Stimulated activated naive CD8-positive, alpha-beta T cell treated with anti-CD3 and anti-CD28 coated beads, Interleukin-15, Interleukin-2, amounts not matched to agents 100 ng/mL and 50 ng/mL, for 24 hours (primary cell): ENCODE measurements at regions not wholly inside any gene's neighbourhood (a gene's known extent, or its start where the extent isn't known, plus 50 kb on each side); places are given as distances from the start of the nearest gene placed in this dataset.
"Not testable (repeated sequence)": the region's sequence is repeated elsewhere in the genome, so short reads cannot be mapped to it uniquely, and the experiment has no call there.

Experiments
- H3K27ac Mint-ChIP-seq: one replicate; pipeline ENCODE4 v1.8.0; 2021; ENCODE audit warnings: mild to moderate bottlenecking, mixed read lengths
- H3K27me3 Mint-ChIP-seq: one replicate; pipeline ENCODE4 v1.8.0; 2021; ENCODE audit warnings: mixed read lengths
- H3K36me3 Mint-ChIP-seq: one replicate; pipeline ENCODE4 v1.8.0; 2021; ENCODE audit warnings: low read depth, mixed read lengths
- H3K4me1 Mint-ChIP-seq: one replicate; pipeline ENCODE4 v1.8.0; 2021; ENCODE audit warnings: low read depth, mixed read lengths
- H3K4me3 Mint-ChIP-seq: one replicate; pipeline ENCODE4 v1.8.0; 2021; ENCODE audit warnings: mild to moderate bottlenecking, mixed read lengths
- H3K9me3 Mint-ChIP-seq: one replicate; pipeline ENCODE4 v1.8.0; 2021; ENCODE audit warnings: mixed read lengths

DNA sequence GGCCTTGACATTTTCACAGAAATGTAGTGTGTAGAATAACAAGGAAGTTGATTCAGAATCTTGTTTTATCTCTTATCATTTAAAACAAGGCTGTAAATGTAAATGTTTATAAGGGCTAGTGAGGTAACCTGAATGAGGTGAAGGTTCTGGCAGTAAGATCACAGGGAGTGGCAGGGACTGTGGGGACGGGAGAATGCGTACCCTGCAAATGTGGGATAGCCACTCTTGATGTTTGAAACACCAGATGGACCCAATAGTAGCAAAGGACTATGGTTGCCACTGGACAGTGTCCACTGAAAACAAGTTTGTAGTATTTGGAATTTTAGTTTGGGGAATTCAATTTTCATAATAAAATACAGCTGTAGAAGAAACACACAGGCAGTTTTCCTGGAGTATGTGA is 155.3 kb downstream of the FHIP1A start:
- Mint-ChIP-seq H3K27ac (no peak overlapping the region), H3K4me1 (peaks cover 4% of the 10 kb centered on the region), H3K27me3 (peaks cover 59% of the 10 kb centered on the region), H3K36me3 (no peaks in the 10 kb centered on the region), H3K9me3 (no peaks in the 10 kb centered on the region), H3K4me3 (no peak overlapping the region)

DNA sequence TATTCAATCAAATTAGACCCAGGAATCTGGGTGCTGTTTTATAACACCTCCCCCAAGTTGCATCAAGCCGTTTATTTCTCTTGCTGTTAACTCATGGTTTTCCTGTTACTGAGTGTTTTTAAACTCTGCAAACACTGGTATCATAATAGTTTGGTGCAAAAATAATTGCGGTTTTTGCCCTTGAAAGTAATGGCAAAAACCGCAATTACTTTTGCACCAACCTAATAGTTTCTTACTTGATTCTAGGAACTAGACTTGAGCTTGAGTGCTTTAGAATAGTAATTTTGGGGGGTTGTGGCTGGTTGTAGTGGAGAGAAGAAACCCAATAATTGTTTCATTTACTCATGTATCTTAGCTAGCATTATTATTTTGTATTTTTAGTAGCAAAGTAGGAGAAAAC is 156.6 kb downstream of the FHIP1A start:
- Mint-ChIP-seq H3K36me3 (no peaks in the 10 kb centered on the region), H3K27me3 (peaks cover 50% of the 10 kb centered on the region), H3K4me3 (no peak overlapping the region), H3K27ac (no peak overlapping the region), H3K9me3 (no peaks in the 10 kb centered on the region), H3K4me1 (peaks cover 4% of the 10 kb centered on the region)

DNA sequence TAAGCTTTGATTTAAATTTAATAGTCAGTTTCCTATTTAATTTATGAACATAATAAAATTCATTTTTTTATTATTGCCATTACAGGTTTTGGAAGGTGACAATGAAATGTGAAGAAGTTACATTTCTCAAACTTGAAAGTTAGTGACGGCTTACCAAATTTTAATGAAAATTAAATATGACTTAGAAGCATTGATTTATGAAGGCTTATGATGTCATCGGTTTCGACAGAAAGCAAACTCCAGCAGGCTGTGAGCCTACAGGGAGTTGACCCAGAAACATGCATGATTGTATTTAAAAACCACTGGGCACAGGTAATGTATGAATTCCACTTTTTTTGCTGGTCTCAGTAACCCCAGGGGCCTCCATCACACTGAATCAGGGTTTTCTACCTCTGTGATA is 157.1 kb downstream of the FHIP1A start:
- H3K4me3 Mint-ChIP-seq, result no peak overlapping the region

DNA sequence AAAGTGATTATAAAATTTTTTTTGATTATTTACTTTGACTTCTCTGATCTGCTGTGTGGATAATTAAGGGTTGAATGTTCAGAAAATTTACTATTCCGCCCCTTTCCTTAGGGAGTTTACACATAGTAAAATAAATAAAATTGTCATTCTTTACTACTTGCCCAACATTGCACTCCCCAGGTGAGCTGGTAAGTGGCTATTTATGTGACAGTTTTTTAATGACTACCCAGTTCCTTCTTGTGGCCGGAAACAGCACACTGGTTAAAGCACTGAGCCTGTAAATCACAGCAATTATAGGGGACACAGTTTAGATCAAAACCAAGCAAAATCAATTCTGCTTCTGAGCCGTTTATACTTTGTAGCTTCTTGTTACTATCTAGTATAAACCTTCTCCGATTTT is 158.1 kb downstream of the FHIP1A start:
- Mint-ChIP-seq H3K36me3 (no peaks in the 10 kb centered on the region), H3K27ac (no peak overlapping the region), H3K4me1 (peaks cover 4% of the 10 kb centered on the region), H3K4me3 (no peak overlapping the region), H3K27me3 (peaks cover 40% of the 10 kb centered on the region), H3K9me3 (no peaks in the 10 kb centered on the region)

More for the DNA sequence above, 157.1 kb downstream of the FHIP1A start:
- Mint-ChIP-seq H3K27ac (no peak overlapping the region), H3K27me3 (peaks cover 48% of the 10 kb centered on the region), H3K36me3 (no peaks in the 10 kb centered on the region), H3K4me1 (peaks cover 4% of the 10 kb centered on the region), H3K9me3 (no peaks in the 10 kb centered on the region)

DNA sequence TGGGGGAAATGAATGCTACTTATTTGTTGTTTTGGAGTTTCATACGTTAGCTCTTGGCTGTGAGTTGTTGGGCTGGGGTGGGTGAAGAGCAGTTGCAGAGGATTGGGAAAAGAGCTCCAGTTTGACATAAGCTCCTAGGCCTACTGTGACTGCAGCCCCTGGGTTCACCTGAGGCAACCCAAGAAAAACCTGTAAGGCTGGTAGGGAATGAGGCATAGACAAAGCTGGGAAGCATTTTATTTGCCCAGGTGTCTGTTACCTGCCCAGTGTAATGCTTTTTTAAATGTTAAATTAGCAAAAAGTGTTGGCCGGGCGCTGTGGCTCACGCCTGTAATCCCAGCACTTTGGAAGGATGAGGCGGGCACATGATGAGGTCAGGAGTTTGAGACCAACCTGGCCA is 160.0 kb downstream of the FHIP1A start:
- Mint-ChIP-seq H3K9me3 (no peaks in the 10 kb centered on the region), H3K4me3 (no peak overlapping the region), H3K27me3 (peaks cover 27% of the 10 kb centered on the region), H3K36me3 (no peaks in the 10 kb centered on the region), H3K4me1 (no peaks in the 10 kb centered on the region), H3K27ac (no peak overlapping the region)

DNA sequence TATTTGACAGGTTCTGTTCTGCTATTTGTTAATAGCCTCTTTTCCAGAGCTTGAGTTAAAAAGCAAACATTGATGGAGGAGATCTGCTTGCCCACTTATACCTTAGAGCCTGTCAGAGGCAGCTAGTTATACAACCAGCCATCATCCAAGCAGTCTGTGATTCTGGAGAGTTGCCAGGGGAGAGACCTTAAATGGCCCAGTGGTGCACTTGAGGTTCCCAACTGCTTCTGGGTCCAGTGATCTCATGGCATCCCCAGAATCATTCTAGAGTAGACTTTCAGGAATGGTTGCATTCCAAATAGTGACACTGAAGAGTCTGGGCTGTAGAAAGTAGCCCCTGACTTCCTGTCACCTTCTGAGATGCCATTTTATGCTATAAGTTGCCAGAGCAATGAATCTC is 160.7 kb downstream of the FHIP1A start:
- peaks cover 24% of the 10 kb centered on the region for H3K27me3 Mint-ChIP-seq
- no peak overlapping the region for H3K4me3 Mint-ChIP-seq
- H3K27ac Mint-ChIP-seq, result no peak overlapping the region

DNA sequence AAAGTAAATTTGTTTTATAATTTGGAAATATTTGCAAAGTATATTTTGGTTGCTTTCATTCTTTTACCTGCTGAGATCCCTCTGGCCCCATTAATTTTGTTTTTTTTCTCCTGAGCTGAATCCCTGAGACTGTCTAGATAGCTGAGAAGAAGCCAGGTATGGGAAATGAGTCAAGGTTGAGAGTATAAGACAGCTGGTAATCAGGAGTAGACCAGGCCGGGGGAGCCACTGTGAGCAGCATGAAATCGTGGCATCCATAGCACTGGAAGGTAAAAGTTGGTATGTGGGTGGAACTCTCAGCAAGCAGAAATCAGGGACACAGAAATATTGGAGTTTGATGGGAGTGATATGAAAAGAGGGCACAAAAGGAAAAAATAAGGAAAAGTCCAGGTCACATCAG is 164.5 kb downstream of the FHIP1A start:
- peaks cover 14% of the 10 kb centered on the region for H3K27me3 Mint-ChIP-seq
- H3K4me3 Mint-ChIP-seq, result no peak overlapping the region
- no peak overlapping the region for H3K27ac Mint-ChIP-seq
- no peaks in the 10 kb centered on the region for H3K4me1 Mint-ChIP-seq
- no peaks in the 10 kb centered on the region for H3K36me3 Mint-ChIP-seq
- no peaks in the 10 kb centered on the region for H3K9me3 Mint-ChIP-seq

More for the DNA sequence above, 160.7 kb downstream of the FHIP1A start:
- Mint-ChIP-seq H3K9me3 (no peaks in the 10 kb centered on the region), H3K4me1 (no peaks in the 10 kb centered on the region), H3K36me3 (no peaks in the 10 kb centered on the region)

DNA sequence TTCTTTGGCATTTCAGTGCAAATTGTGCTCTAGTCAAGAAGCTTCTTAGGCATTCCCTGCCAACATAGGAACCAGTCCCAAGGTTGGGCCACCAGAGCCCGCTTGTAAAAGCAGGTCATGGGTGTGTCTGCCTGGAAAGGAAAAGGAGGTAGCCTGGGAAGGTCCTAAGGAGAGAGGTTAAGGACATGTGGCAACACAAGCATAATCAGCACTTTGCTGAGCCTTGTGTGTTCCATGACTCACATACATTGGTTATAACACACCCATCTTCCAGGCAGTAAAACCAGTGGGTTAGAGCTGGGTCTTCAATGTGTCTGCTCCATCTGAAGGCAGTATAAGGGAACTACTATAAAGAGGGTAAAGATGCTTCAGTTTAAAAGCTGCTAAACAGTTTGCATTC is 165.0 kb downstream of the FHIP1A start:
- Mint-ChIP-seq H3K4me1 (no peaks in the 10 kb centered on the region), H3K9me3 (no peaks in the 10 kb centered on the region), H3K27ac (no peak overlapping the region), H3K27me3 (peaks cover 9% of the 10 kb centered on the region), H3K4me3 (no peak overlapping the region), H3K36me3 (no peaks in the 10 kb centered on the region)

DNA sequence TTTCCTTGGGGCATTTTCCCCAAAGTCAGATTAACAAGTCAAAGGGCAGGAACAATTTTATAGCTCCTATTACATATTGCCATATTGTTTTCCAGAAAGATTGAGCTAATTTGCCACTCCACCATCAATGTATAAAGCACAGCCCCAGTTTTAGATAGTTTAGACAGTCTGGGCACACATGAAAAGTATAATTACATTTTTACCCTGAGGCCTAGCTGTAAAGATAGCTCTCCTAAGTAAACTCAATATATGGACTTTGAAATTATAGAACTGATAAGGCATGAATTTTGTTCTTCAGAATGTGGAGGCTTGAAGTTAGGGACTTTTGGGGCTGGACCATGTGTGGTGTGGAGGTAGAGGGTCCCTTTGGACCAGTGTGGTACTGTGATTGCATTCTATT is 166.0 kb downstream of the FHIP1A start:
- Mint-ChIP-seq H3K27me3 (peaks cover 9% of the 10 kb centered on the region), H3K4me3 (no peak overlapping the region), H3K27ac (no peak overlapping the region), H3K4me1 (no peaks in the 10 kb centered on the region), H3K9me3 (no peaks in the 10 kb centered on the region), H3K36me3 (no peaks in the 10 kb centered on the region)

DNA sequence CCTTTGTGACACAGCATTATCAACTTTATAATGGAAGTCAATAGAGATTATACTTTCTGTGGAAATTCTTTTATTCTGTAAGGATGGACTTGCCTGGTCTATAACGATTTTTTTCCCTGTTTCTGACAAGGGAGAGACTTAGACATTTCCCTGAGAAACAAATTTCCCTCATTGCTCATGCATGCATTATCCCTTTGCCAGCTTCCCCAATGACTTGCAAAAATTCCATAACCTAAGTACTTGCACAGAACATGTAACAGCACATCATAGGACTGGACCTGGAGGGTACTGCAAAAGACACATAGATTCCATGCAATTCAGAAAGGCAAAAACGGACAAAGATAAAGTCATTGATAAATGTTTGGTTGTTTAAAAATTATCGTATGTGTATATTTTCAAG is 166.7 kb downstream of the FHIP1A start:
- Mint-ChIP-seq H3K27me3 (peaks cover 9% of the 10 kb centered on the region), H3K4me3 (no peak overlapping the region), H3K9me3 (no peaks in the 10 kb centered on the region), H3K4me1 (no peaks in the 10 kb centered on the region), H3K27ac (no peak overlapping the region), H3K36me3 (no peaks in the 10 kb centered on the region)

DNA sequence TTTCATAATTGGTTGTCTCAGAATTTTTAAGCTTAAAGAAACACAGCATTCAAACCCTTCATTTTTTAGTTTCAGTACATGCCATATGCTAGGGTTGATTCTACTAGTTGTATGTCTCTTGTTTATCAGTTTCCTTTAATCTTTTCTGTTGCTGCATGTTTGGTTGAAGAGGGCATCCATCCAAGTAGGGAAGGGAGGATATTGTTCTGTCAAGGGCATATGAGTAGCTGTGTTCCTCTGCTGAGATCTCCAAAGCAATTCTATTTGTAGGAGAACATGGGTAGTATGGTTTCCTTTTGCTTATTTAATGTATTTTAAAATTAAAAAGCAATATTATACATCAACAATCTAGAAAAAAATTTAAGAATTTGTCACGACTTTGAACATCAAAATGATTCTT is 167.7 kb downstream of the FHIP1A start:
- no peak overlapping the region for H3K4me3 Mint-ChIP-seq
- no peak overlapping the region for H3K27ac Mint-ChIP-seq
- no peaks in the 10 kb centered on the region for H3K36me3 Mint-ChIP-seq
- H3K27me3 Mint-ChIP-seq, result peaks cover 9% of the 10 kb centered on the region
- no peaks in the 10 kb centered on the region for H3K9me3 Mint-ChIP-seq
- H3K4me1 Mint-ChIP-seq, result no peaks in the 10 kb centered on the region

DNA sequence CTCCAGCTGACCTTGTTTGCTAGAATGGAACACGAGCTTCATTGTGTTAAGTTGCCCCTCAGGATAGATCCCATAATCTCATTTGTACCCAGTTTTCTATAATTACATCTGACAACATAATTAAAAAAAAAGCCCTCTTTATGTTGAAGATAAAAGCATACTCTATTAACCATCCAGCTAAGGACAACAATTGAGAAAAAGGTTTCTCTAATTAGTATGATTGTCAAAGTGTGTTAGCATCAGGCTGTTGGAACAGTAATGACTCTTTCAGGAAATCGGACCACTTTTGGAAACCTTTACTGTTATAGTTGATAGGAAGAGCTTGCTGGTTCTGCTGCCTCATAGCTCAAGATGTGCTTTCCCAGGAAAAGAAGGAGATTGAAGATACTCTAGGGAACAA is 172.6 kb downstream of the FHIP1A start:
- no peaks in the 10 kb centered on the region for H3K4me1 Mint-ChIP-seq
- no peak overlapping the region for H3K27ac Mint-ChIP-seq
- peaks cover 12% of the 10 kb centered on the region for H3K27me3 Mint-ChIP-seq
- no peak overlapping the region for H3K4me3 Mint-ChIP-seq
- H3K36me3 Mint-ChIP-seq, result no peaks in the 10 kb centered on the region
- no peaks in the 10 kb centered on the region for H3K9me3 Mint-ChIP-seq

DNA sequence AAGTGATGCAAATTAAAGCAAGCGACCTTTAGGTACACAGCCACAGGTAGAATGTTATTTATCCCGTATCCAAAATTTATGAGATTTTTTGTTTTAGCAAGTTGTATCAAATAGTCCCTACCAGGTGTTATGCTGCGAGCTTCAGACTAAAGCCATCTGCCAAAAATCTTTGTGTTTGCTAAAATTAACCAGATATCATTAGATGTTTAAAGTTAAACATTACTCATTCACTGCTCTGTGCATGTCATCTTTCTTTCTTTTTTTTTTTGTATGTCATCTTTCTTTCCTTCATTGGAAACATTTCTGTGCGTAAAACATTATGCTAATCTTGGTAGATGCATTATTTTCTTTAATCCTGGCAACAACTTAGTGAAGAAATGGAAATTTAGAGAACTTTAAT is 173.1 kb downstream of the FHIP1A start:
- Mint-ChIP-seq H3K36me3 (no peaks in the 10 kb centered on the region), H3K4me1 (no peaks in the 10 kb centered on the region), H3K27ac (no peak overlapping the region), H3K4me3 (no peak overlapping the region), H3K27me3 (peaks cover 12% of the 10 kb centered on the region), H3K9me3 (no peaks in the 10 kb centered on the region)

DNA sequence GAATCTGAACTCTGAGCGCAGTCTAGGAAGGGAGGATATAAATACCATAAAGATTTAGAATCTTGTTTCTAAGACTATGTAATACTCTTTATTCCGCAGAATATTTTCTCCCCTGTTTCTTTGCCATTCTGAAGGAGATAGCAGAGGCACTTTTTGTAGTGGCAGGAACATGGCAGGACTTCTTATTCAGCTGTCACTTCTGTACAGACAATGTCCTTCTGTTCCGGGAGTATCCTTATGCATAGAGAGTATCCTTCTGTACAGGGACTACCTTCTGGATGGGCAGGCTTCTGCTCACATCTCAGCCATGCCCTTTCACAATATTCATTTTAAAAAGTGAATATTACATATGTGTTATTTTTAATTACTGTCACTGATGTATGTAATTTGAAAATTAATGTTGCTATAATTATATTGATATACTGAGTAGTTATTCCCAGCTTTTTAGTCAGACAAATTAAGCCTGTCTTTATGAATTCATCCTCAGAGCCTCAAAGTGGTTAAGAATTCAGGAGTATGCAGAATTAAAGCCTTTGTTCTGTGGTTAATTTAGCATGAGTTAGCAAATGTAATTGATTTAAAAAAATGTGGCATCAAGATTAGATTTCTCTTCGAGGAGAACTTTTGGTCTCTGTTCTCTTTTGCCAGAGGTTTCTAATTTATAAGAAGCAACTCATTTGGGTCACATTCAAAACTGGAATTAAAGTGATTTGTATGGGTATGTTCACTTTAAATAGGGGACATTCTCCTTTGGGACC is 174.4 kb downstream of the FHIP1A start:
- H3K36me3 Mint-ChIP-seq, result no peaks in the 10 kb centered on the region
- H3K4me1 Mint-ChIP-seq, result no peaks in the 10 kb centered on the region
- H3K27me3 Mint-ChIP-seq, result peaks cover 6% of the 10 kb centered on the region
- H3K27ac Mint-ChIP-seq, result no peak overlapping the region
- no peak overlapping the region for H3K4me3 Mint-ChIP-seq
- H3K9me3 Mint-ChIP-seq, result no peaks in the 10 kb centered on the region

DNA sequence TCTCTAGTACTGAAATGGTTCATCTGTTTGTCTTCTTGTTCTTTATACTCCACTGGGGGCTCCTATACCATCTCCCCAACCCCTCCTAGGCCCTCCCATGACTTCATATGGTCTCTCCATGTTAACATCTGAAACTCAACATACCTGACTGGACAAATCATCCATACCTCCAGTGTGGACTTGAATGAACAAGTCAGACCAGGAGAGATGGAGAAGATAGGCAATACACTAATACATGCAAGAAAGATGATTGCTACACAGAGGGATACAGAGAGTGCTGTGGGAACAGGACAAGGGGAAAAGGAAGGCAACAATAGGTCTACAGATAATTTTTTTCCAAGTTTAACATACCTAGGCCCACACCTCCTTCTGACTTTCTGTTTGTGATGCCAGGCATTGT is 175.1 kb downstream of the FHIP1A start:
- no peaks in the 10 kb centered on the region for H3K4me1 Mint-ChIP-seq
- H3K27ac Mint-ChIP-seq, result no peak overlapping the region
- peaks cover 8% of the 10 kb centered on the region for H3K27me3 Mint-ChIP-seq

DNA sequence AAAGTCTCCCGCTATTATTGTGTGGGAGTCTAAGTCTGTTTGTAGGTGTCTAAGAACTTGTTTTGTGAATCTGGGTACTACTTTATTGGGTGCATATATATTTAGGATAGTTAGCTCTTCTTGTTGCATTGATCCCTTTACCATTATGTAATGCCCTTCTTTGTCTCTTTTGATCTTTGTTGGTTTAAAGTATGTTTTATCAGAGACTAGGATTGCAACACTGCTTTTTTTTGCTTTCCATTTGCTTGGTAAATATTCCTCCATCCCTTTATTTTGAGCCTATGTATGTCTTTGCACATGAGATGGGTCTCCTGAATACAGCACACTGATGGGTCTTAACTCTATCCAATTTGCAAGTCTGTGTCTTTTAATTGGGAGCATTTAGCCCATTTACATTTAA is 165.2 kb downstream of the GATB start:
- not testable (repeated sequence) for H3K4me1 Mint-ChIP-seq, H3K27ac Mint-ChIP-seq, H3K27me3 Mint-ChIP-seq, H3K36me3 Mint-ChIP-seq, H3K4me3 Mint-ChIP-seq, H3K9me3 Mint-ChIP-seq

More for the DNA sequence above, 175.1 kb downstream of the FHIP1A start:
- no peak overlapping the region for H3K4me3 Mint-ChIP-seq
- no peaks in the 10 kb centered on the region for H3K9me3 Mint-ChIP-seq
- H3K36me3 Mint-ChIP-seq, result no peaks in the 10 kb centered on the region
